DMS53 treated with DMSO at 0.1 percent for 48 hours (cell line): ENCODE measurements at regions not wholly inside any gene's neighbourhood (a gene's known extent, or its start where the extent isn't known, plus 50 kb on each side); places are given as distances from the start of the nearest gene placed in this dataset.
A peak's percentile ranks its signal among the peaks of the same experiment; 100 is the strongest.

Experiments used
- DNase-seq: peaks from one replicate; lab custom pipeline; 2025; ENCODE audit not compliant: unreplicated experiment; lab: John Stamatoyannopoulos, UW

DNA sequence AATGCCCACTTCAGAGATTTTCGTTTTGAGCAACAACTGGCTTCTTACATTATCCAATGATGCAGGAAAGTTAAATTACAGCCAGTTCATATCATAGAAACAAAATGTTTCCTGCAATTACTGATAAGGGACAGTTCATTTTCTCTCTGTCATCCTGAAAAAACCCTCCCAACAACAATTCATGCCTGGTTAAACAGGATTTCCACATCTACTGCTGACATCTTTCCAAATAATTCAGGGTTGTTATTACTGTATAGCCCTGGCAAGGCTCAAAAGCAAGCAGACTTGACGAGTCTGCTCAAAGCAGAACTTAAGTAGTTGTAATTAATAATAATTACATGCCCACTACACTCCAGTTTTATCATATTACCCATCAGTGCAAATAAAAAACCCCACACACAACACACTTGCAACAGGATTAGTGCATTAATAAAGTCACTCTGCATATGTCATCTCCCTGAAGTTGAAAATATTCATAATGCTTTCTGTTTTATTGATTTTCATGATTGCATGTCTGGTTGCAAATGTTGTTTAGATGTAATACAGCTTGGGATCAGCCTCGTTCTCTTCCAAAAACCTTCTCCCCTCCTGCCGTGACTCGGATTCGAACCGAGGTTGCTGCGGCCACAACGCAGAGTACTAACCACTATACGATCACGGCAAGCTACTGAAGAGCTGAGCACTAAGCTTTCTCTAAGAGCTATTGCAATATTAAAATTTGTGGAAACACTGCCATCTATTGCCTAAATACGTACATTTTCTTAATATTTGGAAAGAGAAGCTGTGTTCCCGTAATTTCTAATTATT, 119.6 kb upstream of the NFIB start:
- DNase-seq, result no peak

DNA sequence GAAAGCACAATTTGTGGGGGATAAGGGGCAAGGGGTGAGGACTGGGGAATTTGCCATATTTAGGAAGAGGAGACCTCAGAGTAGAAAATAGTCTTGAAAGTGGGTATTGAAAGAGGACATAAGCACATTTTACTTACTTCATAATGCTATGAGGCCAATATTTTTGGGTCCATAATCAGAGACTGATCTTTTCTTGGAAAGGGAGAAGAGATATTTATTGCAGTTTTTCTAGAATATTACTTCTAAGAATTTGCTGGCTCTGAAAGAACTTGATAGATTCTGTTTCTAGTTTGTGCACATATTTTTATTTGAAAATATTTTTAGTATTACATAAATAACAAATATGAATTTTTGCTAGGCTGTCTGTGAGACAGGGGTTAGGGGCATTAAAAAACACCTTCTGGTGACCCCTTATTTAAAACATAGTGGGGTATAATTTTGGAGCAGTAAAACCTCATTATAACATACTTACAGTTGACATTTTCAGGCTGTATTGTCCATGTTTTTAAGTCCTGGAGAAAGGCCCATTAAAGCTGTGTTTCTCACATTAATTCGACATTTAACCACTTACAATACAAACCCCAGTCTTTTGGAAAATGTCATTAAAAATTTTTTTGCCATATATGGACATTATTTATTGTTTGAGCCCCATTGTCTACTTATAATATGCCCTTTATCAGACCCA, 118.9 kb upstream of the NFIB start:
- no peak for DNase-seq

DNA sequence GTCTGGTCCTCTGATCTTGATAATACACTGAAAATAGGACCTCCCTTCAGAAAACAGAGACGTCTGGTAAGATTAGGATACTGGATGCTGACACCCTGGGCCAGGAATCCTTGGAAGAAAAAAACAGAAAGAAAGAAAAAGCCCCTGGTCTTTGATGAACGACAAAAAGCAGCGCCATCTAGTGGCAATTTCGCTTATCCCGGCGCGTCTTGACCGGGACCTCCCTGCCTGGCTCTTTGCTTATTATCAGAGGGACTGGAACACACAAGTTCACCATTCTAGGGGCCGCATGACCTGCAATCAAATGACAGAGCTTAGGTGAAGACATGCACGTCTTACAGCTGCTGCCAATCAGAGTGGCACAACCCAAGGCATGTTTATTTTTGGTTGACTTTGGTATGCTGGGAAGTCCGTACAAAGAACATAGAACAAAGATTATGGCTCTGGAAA, 114.9 kb upstream of the NFIB start:
- DNase-seq, result peak; percentile 8

DNA sequence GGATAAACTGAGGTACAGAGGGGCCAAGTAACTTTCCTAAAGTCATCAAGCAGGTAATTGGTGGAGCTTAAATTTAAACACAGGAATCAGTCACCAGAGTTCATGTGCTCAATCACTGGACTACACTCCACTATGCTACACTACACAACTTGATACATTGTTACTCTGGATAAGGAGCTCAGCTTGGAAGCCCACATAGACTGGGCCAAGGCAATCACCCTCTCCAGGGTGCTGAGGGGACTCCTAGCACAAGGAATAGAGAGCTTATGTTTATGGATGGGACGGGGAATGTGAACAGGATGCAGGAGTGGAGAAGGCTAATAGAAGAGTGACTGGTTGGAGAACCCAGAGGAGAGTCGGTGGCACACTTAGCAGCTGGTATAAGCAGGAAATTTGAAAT, 113.5 kb upstream of the NFIB start:
- no peak for DNase-seq

DNA sequence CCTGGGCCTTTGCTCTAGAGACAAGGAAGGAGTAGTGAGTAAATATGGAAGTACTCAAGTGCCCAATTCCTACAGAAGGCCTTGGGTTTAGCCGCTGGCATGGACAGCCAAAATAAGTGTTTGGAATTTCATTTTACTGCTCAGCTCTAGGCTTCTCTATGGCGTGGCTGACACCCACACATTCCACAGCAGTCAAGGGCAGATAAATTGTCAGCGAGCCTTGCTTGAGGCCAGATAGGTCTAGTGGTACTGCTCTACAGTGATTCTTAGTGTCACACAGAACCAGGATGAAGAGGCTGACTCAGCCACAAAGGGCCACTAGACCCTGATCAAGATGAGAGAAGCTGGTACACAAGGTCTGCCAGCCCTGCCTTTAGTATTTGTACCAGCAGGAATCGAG, 111.0 kb upstream of the NFIB start:
- DNase-seq, result no peak

DNA sequence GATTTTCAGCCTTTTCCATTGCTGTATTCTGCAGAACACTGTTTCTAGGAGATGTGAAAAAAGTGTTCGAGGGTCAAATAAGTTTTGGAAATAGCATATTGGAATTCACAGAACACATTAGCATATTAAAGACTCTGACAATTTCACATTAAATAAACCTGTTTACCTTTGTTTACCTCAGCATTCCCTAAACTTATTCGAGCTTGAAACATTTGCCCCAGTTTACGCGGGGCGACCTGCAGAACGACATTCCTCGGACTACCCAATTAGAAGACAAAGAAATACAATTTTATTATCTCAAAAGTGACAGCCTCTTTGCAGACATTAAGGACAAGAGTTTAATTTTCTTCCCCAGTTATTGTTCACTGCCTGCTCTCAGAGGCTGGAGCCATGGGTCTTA, 110.3 kb upstream of the NFIB start:
- DNase-seq, result no peak

DNA sequence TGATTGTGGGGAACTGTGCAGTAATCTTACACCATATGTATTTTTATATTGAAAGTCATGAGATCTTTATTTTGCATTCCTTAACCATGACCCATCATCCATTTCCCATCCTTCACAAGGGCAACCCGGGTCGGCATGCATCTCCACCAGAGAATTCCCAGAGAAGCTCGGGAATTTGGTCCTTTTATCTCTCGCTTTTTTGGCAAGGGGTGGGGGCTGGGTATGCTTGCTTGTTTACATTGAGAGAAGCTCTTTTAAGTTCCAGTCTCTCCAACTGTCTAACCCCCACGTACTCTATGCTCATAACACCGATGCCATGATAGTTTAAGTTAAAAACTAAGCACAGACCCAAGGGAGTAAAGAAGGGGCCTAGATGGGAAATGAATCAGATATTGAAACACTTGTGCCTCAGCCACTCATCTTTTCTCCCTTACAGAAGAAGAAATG, 109.9 kb upstream of the NFIB start:
- DNase-seq, result no peak

DNA sequence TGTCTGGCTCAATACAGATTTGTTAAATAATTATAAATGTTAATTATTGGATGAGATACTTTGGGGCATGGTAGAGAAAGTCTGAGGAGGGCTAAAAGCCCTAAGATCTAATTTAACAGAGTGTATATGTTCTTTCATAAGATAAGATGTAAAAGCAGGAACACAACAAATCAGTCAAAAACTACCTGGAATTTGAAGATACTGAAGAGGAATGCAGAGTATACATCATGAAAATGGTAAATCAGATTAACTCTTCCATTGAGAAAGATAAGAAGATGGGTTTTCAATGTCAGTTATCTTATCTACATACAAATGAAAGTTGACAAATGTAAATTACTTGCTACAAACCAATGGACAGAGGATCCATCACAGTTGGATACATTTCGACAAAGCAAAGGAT, 107.3 kb upstream of the NFIB start:
- no peak for DNase-seq

DNA sequence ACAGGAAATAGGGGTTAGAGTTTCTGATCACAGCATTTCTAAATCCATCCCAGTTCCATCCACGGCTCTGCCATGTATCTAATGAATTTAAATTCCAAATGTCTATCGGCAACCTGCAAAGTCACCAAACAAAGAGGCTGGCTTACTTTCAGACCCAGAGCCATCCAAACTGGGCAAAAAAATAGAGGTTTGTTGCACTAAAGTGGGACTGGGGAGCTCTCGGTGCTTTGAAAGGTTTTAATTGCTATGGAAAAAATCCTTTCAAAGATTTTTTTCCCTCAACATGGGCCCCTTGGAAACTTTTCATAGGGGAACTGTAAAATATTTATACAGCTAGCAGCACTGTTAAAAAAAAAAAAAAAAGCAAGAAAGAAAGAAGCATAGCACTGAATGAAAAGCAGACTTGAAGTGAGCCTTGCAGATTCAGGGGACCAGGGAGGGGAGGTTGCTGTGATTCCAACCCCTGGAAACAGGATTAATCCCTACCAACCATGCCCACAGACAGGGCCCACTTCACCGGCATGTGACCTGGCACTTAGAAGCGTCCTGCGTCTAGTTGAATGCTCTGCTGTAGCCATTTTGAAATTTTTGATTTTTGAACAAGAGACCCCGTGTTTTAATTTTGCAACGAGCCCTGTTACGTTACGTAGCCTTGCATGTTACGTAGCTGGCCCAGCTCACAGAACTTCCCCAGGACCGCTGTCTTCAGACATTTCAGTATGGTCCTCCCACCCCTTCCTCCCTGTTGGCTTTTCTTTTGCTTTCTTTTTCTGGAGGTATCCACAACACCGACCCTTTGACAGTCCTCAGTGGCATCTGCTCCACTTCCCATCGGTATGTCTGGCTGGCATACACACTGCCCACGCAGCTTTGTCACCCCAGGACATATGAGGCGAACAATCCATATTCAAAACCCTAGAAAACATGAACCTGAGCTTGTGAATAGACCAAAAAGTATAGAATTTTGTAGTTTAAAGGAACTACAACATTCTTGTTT, 105.3 kb upstream of the NFIB start:
- DNase-seq, result no peak

DNA sequence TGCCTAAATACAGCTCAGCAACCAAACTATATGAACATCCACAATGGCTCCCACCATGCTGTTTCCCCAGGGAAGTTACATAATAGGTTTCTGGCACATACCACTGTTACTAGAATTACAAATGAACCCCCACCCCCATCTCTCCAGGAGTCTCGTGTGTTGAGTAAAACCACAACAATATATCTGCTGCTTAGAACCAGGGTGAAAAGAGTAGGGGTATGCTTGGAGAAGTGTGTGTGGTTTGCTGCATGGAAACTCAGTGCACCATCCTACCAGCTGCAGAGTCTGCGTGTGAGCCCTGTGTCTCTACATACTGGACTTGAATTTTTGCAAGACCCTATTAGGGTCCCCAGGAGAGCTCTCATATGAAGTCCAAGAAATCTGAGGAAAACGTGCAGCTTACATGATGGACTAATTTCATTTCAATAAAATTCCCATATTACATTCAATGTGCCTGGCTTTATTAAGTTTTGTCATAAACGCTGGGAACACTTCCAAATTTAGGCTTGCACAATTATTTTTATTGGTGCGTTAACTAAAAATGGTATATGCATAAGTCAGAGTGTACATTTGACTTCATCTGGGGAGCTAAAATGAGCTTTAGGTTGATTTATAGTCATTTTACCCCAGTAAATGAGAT, 104.5 kb upstream of the NFIB start:
- DNase-seq, result no peak

DNA sequence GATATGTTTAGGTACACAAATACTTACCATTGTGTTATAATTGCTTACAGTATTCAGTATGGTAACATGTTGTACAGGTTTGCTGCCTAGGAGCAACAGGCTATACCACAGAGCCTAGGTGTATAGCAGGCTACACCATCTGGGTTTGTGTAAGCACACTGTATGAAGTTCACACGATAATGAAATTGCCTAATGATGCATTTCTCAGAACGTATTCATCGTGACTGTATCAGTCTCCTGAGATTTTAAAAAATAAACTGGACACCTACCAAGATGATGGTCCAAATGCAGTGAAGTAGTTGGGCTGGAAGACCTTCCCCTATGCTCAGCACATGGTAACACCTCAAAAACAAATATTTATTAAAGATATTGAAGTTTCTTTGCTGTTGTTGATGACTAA, 103.3 kb upstream of the NFIB start:
- DNase-seq, result no peak

DNA sequence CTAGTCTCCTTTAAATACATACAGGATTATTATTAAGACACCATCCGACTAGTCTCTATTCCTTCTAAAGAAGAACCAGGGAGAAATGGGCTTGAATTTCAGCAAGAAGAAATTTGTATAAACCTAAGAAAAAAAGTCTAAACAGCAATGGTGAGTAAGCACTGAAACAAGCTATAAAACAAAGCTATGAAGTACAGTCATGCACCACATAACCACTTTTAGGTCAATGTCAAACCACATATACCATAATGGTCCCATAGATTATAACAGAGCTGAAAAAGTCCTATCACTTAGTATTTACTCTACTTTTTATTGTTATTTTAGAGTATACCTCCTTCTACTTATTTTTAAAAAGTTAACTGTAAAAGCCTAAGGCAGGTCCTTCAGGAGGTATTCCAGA, 102.0 kb upstream of the NFIB start:
- no peak for DNase-seq

DNA sequence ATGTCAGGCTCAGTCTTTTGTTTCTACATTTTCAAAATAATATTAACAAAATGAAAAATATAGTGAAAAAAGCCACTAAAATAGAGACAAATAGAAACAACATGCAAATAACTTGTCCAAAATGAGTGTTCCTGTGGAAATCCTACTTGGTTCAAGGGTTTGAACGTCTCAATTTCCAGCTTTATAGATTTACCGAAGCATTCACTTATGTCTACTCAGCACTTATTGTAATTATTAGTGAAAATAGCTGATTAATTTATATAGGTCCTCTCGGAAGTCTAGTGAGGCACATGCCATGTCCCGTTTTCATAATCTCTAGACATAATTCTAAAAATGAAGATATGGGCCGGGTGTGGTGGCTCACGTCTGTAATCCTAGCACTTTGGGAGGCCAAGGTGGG, 99.9 kb upstream of the NFIB start:
- no peak for DNase-seq

DNA sequence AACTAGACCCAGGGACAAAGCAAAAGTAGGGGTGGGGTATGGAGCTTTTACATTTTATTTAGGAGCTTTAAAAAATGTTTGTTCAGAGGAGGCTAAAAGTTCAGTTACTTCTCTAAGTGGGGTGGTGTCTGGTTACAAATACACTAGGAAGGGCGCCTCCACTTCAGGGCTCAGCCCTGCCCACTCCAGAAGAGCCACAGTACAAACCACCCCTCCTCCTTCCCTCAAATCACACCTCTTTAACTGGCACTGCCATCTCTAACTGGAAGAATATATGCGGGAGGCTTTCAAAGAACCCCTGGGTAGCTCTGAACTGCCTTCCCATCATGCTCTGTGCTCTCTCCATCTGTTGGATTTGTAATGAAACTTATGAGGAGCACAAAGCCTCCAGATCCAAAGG, 98.8 kb upstream of the NFIB start:
- DNase-seq, result no peak

DNA sequence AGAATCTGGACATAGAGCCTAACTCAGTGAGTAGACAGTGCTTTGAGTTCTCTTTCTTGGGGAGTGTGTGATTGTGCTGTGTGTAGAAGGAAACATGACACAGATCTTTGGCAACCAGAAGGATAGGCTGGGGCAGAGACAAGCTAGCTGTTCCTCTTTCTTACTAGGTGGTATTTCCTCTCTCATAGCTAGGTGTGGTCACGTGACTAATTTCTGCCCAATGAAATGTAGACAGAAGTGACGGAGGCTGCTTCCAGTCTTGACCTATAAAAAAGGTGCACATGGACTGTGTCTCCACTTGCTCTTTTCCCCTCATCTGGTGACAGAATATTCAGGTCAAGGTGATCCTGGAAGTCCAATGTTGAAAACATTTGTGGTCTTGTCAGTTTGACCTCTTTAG, 92.5 kb upstream of the NFIB start:
- DNase-seq, result no peak

DNA sequence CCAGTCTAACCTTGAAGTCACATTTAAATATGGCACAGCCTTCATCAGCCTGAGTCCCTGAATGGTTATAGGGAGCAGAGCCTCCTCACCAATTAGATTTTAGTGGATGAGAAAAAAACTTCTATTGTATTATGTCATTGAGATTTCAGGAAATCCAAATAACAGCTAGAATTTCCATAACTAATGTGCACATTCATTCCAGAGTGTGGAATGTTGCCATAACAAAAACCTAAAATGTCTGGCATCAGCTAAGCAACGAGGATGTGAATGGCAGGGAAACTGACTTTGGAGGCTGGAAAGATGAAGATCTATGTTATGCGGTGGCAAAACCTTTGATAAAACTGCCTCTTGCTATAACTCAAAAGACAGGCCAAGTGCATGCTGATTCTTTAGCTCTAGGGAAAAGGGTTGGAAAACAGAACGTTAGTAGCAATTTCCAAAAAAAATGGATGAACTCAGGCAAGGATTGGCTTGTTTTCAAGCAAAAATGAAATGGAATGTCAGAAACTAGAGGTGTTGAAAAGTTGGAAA, 91.3 kb upstream of the NFIB start:
- no peak for DNase-seq

DNA sequence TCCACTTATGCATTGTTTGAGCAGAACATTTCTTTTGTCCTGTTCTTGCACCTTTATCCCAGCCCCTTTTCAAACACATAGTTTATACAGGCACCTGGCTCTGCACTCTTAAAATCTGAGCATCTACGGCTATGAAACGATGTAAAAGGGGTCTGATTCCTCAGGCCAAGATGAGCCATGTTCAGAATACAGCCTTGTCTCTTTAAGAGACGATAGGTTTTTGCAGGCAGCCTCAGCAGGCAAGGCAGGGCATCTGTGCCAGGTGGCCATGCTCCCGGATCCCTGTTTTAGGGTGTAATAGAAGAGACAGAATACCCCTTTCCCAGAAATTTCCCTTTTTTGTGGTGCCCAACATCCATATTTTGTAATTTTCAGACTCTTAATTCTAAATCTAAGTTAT, 89.1 kb upstream of the NFIB start:
- no peak for DNase-seq

DNA sequence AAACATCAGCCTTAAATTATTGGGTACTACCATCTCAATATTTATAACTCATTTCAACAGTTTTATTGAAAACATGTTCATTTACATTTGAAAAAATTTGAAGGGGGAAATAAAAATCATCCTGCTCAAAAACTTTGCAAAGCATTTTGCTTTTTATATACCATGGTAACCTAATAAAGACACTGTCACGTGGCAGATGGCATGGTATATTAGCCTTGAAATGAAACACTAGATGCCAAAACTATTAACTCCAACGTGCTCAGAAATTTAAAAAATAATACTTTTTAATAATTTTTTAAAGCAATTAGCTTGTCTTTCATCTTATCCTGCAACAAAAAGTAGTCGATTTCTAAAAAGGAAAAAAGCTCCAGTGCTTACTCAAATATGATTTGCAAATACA, 88.6 kb upstream of the NFIB start:
- DNase-seq, result no peak

DNA sequence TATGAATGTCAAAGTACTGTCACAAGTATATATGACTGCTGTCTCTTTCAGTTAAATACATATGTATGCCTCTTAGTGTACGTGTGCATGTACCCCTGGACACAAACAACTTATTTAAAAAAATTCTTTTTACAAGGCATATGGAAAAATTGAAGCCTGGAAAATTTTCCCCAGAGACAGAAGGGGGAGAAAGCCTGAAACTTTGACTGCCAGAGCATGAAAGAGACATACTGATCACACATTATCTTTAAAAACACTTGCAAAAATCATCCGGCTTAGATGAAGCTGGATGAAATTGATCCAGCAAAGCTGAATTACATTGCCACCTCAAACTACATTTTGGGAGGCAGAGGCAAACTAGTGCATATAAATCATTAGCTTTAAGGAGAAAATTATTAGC, 88.0 kb upstream of the NFIB start:
- DNase-seq, result no peak

DNA sequence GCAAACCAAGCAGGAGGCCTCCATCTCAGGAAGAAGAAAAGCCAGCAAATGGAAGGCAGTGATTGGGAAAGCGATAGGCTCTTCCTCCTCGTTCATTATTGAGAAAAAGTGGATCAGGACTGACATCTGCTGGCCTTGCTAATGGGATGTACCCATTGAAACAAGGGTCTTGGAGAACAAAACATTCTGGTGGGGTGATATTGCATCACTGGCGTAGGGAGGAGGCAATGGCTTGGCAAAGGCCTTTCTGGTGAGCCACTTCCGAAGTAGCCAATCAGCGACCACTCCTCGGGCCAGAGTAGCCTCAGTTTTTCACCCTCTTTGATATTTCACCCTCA, 86.7 kb upstream of the NFIB start:
- DNase-seq, result peak; percentile 8
